Activated CD4-positive, alpha-beta memory T cell treated with anti-CD3 and anti-CD28 coated beads for 36 hours (primary cell): ENCODE measurements at regions not wholly inside any gene's neighbourhood (a gene's known extent, or its start where the extent isn't known, plus 50 kb on each side); places are given as distances from the start of the nearest gene placed in this dataset.
"Not testable (repeated sequence)": the region's sequence is repeated elsewhere in the genome, so short reads cannot be mapped to it uniquely, and the experiment has no call there.

Experiments used
- CTCF ChIA-PET: fragments of 350-600 bp; sonication (Branson Sonifier 250); formaldehyde crosslinking; loops from one replicate; lab custom pipeline; 2021; ENCODE audit warnings: antibody characterized with exemption, inconsistent platforms; lab: Charles Lee
- POLR2A ChIA-PET: fragments of 350-600 bp; sonication (Branson Sonifier 250); formaldehyde crosslinking; loops from one replicate; lab custom pipeline; 2021; ENCODE audit warnings: antibody characterized with exemption; lab: Charles Lee
- DNase-seq: peaks from one replicate; pipeline ENCODE4 v3.0.0-alpha.2; 2020
- H3K27ac Mint-ChIP-seq: one replicate; pipeline ENCODE4 v1.8.0; 2021; ENCODE audit warnings: mixed read lengths
- H3K27me3 Mint-ChIP-seq: one replicate; pipeline ENCODE4 v1.8.0; 2021; ENCODE audit warnings: mixed read lengths
- H3K36me3 Mint-ChIP-seq: one replicate; pipeline ENCODE4 v1.8.0; 2021; ENCODE audit warnings: mixed read lengths
- H3K4me1 Mint-ChIP-seq: one replicate; pipeline ENCODE4 v1.8.0; 2021; ENCODE audit warnings: low read depth, mixed read lengths
- H3K4me3 Mint-ChIP-seq: one replicate; pipeline ENCODE4 v1.8.0; 2021; ENCODE audit warnings: mild to moderate bottlenecking, mixed read lengths
- H3K9me3 Mint-ChIP-seq: one replicate; pipeline ENCODE4 v1.8.0; 2021; ENCODE audit warnings: mixed read lengths
- intact Hi-C: fragments of 100-400 bp; cut with micrococcal nuclease; formaldehyde crosslinking; loops from one replicate; pipeline ENCODE4 v1.15.1; 2023

DNA sequence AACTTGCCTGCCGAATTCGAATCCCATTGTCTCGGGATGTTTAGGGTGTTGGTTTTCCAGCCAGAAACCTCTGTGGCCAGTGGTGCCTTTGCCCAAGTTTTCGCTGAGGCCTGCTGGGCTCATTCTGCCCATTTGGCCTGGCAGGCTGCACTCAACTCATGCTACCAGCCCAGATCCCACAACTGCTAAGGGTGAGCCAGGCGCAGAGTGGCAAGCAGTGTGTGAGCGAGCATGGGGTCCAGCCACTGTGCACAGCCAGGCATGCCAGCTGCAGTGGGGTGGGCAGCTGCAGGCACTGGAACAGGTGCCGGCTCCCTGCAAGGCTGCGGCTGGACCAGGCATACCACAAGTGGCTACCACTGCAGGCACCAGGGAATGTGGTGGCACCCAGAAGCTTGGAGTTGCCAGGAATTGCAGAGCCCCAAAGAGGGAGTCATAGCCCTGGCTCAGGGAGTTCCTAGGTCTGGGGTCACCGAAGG lies 151.4 kb upstream of the P2RY1 start:
- H3K27ac Mint-ChIP-seq: no peak overlapping the region

DNA sequence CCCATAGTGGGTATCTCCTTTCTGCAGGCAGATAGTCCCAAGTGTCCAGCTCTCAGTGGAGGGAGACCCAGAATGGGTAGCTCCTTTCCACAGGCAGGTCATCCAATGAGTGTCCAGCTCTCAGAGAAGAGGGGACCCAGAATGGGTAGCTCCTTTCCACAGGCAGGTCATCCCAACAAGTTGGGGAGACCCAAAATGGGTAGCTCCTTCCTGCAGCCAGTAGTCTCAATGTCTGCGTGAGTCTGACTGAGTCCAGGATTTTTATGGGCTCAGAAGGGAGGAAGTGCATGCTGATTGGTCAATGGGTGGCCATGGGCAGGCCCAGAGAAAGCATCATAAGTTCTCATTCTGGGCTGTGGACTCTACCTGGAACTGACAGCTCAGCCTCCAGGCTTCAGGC lies 150.7 kb upstream of the P2RY1 start:
- no peak overlapping the region for H3K27ac Mint-ChIP-seq
- H3K27me3 Mint-ChIP-seq: peaks cover 1% of the 10 kb centered on the region
- POLR2A ChIA-PET: no interaction called here
- CTCF ChIA-PET: no interaction called here
- no peak overlapping the region for H3K4me3 Mint-ChIP-seq
- no peak for DNase-seq
- intact Hi-C loops: no loop called here
- no peaks in the 10 kb centered on the region for H3K9me3 Mint-ChIP-seq
- no peaks in the 10 kb centered on the region for H3K4me1 Mint-ChIP-seq
- H3K36me3 Mint-ChIP-seq: no peaks in the 10 kb centered on the region

More for the DNA sequence above, 151.4 kb upstream of the P2RY1 start:
- H3K9me3 Mint-ChIP-seq: no peaks in the 10 kb centered on the region
- ChIA-PET POLR2A (no interaction called here), CTCF (no interaction called here)
- no peak for DNase-seq
- intact Hi-C loops: no loop called here
- H3K4me1 Mint-ChIP-seq: no peaks in the 10 kb centered on the region
- H3K27me3 Mint-ChIP-seq: no peaks in the 10 kb centered on the region
- H3K36me3 Mint-ChIP-seq: no peaks in the 10 kb centered on the region
- H3K4me3 Mint-ChIP-seq: no peak overlapping the region

DNA sequence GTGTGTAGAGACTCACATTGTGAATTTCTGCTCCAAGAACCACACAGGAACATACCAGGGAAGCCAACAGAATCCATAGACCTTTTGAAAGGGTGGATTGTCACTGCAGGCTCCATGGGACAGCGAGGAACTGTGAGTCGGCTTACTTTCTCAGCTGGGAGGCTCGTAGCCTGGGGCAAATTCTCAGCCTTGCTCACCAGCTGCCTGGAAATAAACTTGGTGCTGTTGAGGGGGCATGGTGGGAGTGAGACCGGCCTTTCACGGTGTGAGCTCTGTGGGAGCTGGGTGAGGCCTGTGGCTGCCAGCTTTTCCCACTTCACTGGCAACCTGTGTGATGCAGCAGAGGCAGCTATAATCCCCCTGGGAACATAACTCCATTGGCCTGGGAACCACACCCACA lies 146.6 kb upstream of the P2RY1 start:
- H3K4me1 Mint-ChIP-seq: no peaks in the 10 kb centered on the region
- no peak overlapping the region for H3K4me3 Mint-ChIP-seq
- H3K27ac Mint-ChIP-seq: no peak overlapping the region
- intact Hi-C loops: no loop called here
- CTCF ChIA-PET: no interaction called here
- DNase-seq: no peak
- H3K9me3 Mint-ChIP-seq: no peaks in the 10 kb centered on the region
- POLR2A ChIA-PET: no interaction called here
- H3K27me3 Mint-ChIP-seq: peaks cover 1% of the 10 kb centered on the region
- no peaks in the 10 kb centered on the region for H3K36me3 Mint-ChIP-seq

DNA sequence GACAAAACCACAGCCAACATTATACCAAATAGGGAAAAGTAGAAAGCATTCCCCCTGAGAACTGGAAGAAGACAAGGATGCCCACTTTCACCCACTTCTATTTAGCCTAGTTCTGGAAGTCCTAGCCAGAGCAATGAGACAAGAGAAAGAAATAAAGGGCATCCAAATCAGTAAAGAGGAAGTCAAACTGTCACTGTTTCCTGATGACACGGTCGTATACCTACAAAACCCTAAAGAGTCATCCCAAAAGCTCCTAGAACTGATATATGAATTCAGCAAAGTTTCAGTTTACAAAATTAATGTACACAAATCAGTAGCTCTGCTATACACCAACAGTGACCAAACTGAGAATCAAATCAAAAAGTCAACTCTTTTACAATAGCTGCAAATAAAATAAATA lies 142.6 kb upstream of the P2RY1 start:
- H3K9me3 Mint-ChIP-seq, DNase-seq, H3K27ac Mint-ChIP-seq, CTCF ChIA-PET, H3K4me3 Mint-ChIP-seq, H3K27me3 Mint-ChIP-seq, intact Hi-C loops, POLR2A ChIA-PET, H3K4me1 Mint-ChIP-seq, H3K36me3 Mint-ChIP-seq: not testable (repeated sequence)

DNA sequence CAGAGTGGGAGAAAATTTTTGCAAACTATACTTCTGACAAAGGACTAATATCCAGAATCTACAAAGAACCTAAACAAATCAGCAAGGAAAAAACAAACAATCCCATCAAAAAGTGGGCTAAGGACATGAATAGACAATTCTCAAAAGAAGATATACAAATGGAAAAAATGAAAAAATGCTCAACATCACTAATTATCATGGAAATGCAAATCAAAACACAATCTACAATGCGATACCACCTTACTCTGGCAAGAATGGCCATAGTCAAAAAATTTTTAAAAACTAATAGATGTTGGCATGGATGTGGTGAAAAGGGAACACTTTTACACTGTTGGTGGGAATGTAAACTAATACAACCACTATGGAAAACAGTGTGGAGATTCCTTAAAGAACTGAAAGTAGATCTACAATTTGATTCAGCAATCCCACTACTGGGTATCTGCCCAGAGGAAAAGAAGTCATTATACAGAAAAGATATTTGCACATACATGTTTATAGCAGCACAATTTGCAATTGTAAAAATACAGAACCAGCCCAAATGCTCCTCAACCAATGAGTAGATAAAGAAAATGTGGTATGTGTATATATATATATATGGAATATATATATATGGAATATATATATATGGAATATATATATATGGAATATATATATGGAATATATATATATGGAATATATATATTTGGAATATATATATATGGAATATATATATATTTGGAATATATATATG lies 141.2 kb upstream of the P2RY1 start:
- H3K27me3 Mint-ChIP-seq, H3K27ac Mint-ChIP-seq, CTCF ChIA-PET, DNase-seq, H3K36me3 Mint-ChIP-seq, H3K4me1 Mint-ChIP-seq, POLR2A ChIA-PET, H3K4me3 Mint-ChIP-seq, H3K9me3 Mint-ChIP-seq, intact Hi-C loops: not testable (repeated sequence)

DNA sequence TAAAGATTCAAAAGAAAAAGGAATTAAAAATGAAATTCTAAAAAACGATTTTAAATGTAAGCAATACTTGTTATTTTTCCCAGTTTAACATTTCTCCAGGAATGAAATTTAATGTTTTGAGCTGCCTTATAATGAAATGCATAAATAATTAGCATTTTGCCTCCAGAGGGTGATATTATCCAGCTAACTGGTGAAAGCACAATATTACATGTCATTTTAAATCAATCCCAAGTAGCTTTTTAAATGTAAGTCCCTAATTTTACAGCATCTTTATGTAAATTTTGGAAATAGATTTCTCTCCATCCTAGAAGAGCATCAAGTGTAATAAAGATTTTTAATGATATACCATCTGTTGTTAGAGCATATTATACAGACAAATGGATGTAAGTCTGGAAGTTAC lies 139.1 kb upstream of the P2RY1 start:
- POLR2A ChIA-PET: no interaction called here
- H3K4me1 Mint-ChIP-seq: no peaks in the 10 kb centered on the region
- CTCF ChIA-PET: no interaction called here
- H3K9me3 Mint-ChIP-seq: no peaks in the 10 kb centered on the region
- no peaks in the 10 kb centered on the region for H3K36me3 Mint-ChIP-seq
- no peaks in the 10 kb centered on the region for H3K27me3 Mint-ChIP-seq
- intact Hi-C loops: no loop called here
- no peak overlapping the region for H3K27ac Mint-ChIP-seq
- H3K4me3 Mint-ChIP-seq: no peak overlapping the region
- DNase-seq: no peak

DNA sequence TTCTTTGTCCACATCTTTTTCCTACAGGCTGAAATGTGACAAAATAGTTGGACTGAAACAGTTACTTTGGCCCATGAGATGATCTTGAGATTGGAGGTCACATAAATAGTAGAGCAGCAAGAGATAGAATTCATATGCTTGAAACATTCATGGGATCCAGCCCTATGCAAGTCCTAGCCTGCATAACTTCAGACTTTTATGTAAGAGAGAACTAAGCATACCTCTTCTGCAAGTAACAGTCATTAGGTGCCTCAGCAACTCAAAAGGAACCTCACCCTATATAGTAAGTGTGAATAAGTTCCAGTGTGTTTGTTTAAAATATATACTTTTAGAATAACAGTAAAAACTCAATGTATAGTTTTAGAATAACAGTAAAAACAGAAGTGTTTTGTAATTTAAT lies 138.0 kb upstream of the P2RY1 start:
- Mint-ChIP-seq H3K4me1 (no peaks in the 10 kb centered on the region), H3K36me3 (no peaks in the 10 kb centered on the region), H3K4me3 (no peak overlapping the region), H3K9me3 (no peaks in the 10 kb centered on the region), H3K27me3 (peaks cover 4% of the 10 kb centered on the region), H3K27ac (no peak overlapping the region)
- DNase-seq: no peak
- intact Hi-C loops: no loop called here
- ChIA-PET CTCF (no interaction called here), POLR2A (no interaction called here)

DNA sequence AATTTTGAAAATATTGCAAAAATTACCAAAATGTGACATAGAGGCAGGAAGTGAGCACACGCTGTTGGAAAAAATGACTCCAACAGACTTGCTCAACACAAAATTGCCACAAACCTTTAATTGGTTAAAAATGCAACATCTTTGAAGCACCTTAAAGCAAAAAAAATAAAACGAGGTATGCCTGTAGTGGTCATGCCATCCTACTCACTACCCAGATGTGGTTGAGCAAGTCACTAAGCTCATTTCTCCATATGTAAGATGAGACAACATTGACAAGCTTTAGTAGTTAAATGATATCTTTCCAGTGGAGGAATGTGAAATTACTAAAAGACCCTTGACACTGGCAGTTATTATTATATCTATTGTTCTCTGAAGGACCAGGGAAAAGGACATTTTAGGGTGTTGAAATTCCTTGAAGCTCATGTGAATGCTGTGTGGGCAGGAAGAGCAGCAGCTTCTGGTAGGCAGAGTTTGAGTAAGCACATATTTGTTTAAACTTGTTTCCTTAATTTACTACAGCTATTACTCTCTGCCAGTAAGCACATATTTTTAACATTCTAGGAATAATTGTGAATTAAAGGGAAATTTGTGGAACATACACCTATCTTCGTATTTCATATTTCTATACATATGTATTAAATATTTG lies 131.6 kb upstream of the P2RY1 start:
- CTCF ChIA-PET: interaction anchor here (0.6 kb wide), 1 partner anchor 1278 kb away, joined by 3 read pairs; no protein-coding TSS in a partner anchor
- Mint-ChIP-seq H3K27ac (no peak overlapping the region), H3K9me3 (no peaks in the 10 kb centered on the region), H3K4me1 (no peaks in the 10 kb centered on the region), H3K36me3 (no peaks in the 10 kb centered on the region), H3K4me3 (no peak overlapping the region), H3K27me3 (peaks cover 4% of the 10 kb centered on the region)
- intact Hi-C loops: no loop called here
- DNase-seq: no peak
- POLR2A ChIA-PET: no interaction called here

DNA sequence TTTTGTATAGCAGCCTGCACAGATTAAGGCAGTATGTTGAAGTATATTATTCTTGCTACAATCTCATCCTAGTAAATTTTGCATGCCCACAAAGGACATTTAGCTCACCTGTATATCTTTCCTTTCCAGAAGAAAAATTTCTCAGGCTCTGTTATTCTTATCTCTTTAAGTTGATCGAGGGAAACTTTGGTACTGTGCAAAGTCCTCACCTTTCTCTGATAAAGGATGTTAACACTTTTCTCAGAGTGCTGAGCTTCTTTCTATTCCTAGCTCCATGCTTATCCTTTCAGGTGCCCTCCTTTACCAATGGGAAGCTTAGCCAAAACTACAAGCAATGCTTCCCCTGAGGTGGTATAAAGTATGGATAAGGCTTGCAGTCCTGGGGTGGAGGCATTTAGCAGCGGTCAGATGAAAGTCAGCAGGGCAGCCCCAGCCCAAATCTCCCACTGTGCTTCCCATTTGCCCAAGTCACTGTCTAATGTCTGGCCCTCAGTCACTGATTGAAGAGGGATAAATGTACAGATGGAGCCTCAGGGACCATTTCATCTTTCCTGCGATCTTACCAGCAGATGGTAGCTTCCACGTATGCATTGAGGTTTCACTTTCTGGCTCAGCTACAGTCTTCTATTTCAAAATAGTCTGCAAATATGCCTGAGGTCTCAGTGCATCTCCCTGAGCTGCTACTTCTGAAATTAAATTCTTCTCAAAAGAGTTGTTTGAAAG lies 127.8 kb upstream of the P2RY1 start:
- Mint-ChIP-seq H3K27ac (no peak overlapping the region), H3K36me3 (no peaks in the 10 kb centered on the region), H3K9me3 (no peaks in the 10 kb centered on the region), H3K27me3 (no peaks in the 10 kb centered on the region), H3K4me3 (no peak overlapping the region), H3K4me1 (no peaks in the 10 kb centered on the region)
- POLR2A ChIA-PET: no interaction called here
- CTCF ChIA-PET: no interaction called here
- intact Hi-C loops: no loop called here
- no peak for DNase-seq

DNA sequence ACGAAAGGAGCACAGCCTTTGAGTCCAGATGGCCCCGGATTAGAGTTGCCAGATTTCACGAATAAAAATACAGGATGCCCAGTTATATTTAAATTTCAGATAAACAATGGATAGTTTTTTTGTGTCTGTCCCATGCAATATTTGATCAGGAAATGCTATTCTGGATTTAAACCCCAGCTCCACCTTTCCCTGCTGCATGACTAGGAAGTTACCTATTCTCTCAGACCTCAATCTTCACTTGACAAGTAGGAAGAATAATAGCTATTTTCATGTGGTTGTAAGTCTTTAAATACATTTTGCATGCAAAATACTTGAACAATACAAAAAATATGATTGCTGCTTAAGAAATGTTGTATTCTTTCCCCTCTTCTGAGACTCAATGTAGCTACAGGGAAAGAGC lies 125.3 kb upstream of the P2RY1 start:
- H3K4me1 Mint-ChIP-seq: no peaks in the 10 kb centered on the region
- DNase-seq: no peak
- intact Hi-C loops: no loop called here
- POLR2A ChIA-PET: no interaction called here
- H3K36me3 Mint-ChIP-seq: no peaks in the 10 kb centered on the region
- no peak overlapping the region for H3K27ac Mint-ChIP-seq
- no peak overlapping the region for H3K4me3 Mint-ChIP-seq
- no peaks in the 10 kb centered on the region for H3K27me3 Mint-ChIP-seq
- no peaks in the 10 kb centered on the region for H3K9me3 Mint-ChIP-seq
- CTCF ChIA-PET: no interaction called here

DNA sequence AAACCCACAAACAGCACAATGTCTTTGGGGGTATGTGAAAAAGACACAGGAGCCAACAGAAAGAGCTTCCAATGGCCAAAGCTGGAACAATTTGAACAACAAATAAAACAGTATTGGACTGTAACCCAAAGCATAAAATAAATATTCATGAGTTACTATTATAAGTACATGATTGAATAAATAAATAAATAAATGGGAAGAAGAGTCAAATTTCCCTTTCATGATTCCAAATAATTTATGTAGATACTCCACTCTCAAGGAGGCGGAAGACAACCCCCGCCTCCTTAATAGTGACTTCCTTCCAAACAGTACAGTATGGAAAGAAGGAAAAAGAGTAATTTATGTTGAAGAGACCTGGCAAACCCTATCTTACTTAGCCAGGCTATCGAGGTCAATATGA lies 124.4 kb upstream of the P2RY1 start:
- POLR2A ChIA-PET: no interaction called here

DNA sequence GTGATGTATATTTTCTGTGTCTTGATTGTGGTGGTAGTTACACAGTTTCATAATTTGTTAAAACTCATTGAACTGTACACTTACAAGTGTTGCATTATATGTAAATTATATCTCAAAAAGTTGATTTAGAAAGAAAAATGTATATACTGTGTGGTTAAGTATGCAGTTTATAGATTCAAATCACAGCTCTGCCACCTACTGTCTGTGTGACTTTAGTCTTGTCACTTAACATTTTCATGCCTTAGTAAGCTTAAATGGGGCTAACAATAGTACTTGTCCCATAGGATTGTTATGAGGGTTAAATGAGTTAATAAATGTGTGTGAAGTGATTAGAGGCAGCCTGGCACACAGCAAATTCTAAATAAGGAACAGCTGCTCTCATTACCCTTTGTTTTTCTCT lies 120.9 kb upstream of the P2RY1 start:
- H3K4me1 Mint-ChIP-seq: no peaks in the 10 kb centered on the region
- DNase-seq: no peak
- no peak overlapping the region for H3K27ac Mint-ChIP-seq
- CTCF ChIA-PET: no interaction called here
- no peaks in the 10 kb centered on the region for H3K27me3 Mint-ChIP-seq
- no peaks in the 10 kb centered on the region for H3K9me3 Mint-ChIP-seq
- no peaks in the 10 kb centered on the region for H3K36me3 Mint-ChIP-seq
- intact Hi-C loops: no loop called here
- POLR2A ChIA-PET: no interaction called here
- H3K4me3 Mint-ChIP-seq: no peak overlapping the region

More for the DNA sequence above, 124.4 kb upstream of the P2RY1 start:
- intact Hi-C loops: no loop called here
- H3K36me3 Mint-ChIP-seq: no peaks in the 10 kb centered on the region
- no peak overlapping the region for H3K27ac Mint-ChIP-seq
- no peaks in the 10 kb centered on the region for H3K9me3 Mint-ChIP-seq
- CTCF ChIA-PET: no interaction called here
- no peak for DNase-seq
- H3K27me3 Mint-ChIP-seq: no peaks in the 10 kb centered on the region
- H3K4me3 Mint-ChIP-seq: no peak overlapping the region
- H3K4me1 Mint-ChIP-seq: no peaks in the 10 kb centered on the region
